Effector memory CD4-positive, alpha-beta T cell (primary cell): ENCODE measurements at regions not wholly inside any gene's neighbourhood (a gene's known extent, or its start where the extent isn't known, plus 50 kb on each side); places are given as distances from the start of the nearest gene placed in this dataset.

Experiments
- DNase-seq, 3 donors: peaks; one replicate each; pipeline ENCODE4 v3.0.0-alpha.2; 2020
- H3K27ac ChIP-seq: 2 replicates; pipeline ENCODE4 v1.7.0; 2013; ENCODE audit warnings: mild to moderate bottlenecking, low read length, moderate library complexity; ENCODE audit not compliant: insufficient read depth, poor library complexity, severe bottlenecking
- H3K27me3 ChIP-seq: replicated peaks from 2 replicates; pipeline ENCODE4 v1.7.0; 2013; ENCODE audit warnings: mild to moderate bottlenecking, low read length; ENCODE audit not compliant: insufficient read depth, control insufficient read depth, poor library complexity, severe bottlenecking
- H3K36me3 ChIP-seq: 2 replicates; pipeline ENCODE4 v1.7.0; 2013; ENCODE audit warnings: mild to moderate bottlenecking, low read length, moderate library complexity; ENCODE audit not compliant: control insufficient read depth, insufficient read depth
- H3K4me1 ChIP-seq: 2 replicates; pipeline ENCODE4 v1.7.0; 2013; ENCODE audit warnings: low read length, mild to moderate bottlenecking; ENCODE audit not compliant: control insufficient read depth, insufficient read depth, poor library complexity, severe bottlenecking
- H3K4me3 ChIP-seq: 2 replicates; pipeline ENCODE4 v1.7.0; 2013; ENCODE audit warnings: low read length, low read depth, mild to moderate bottlenecking; ENCODE audit not compliant: insufficient read depth, poor library complexity, severe bottlenecking
- H3K9me3 ChIP-seq: 2 replicates; pipeline ENCODE4 v1.7.0; 2013; ENCODE audit warnings: mild to moderate bottlenecking, low read length, moderate library complexity; ENCODE audit not compliant: control insufficient read depth

DNA sequence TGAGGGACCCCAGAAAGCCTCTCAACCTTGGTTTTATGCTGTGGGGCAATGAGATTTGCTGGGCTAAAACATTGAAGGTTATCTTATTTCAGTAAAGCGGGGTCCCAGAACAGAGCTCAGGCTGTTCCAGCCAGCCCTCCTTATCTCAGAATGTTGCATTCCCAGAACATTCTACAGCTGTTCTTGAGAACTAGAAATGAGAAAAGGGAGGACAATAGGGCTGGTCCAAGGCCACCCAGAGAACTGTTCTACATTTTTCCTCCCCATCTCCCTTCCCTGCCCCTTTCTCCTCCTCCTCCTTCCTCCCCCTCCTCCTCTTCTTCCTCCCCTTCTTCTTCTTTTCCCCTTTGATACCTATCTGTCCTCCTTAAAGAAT is 70.4 kb upstream of the SLC7A11 start:
- no peaks in the 10 kb centered on the region for H3K9me3 ChIP-seq
- H3K4me3 ChIP-seq = no peak overlapping the region
- no peaks in the 10 kb centered on the region for H3K27me3 ChIP-seq
- H3K4me1 ChIP-seq = no peaks in the 10 kb centered on the region
- no peaks in the 10 kb centered on the region for H3K36me3 ChIP-seq
- no peak for DNase-seq
- no peak overlapping the region for H3K27ac ChIP-seq

DNA sequence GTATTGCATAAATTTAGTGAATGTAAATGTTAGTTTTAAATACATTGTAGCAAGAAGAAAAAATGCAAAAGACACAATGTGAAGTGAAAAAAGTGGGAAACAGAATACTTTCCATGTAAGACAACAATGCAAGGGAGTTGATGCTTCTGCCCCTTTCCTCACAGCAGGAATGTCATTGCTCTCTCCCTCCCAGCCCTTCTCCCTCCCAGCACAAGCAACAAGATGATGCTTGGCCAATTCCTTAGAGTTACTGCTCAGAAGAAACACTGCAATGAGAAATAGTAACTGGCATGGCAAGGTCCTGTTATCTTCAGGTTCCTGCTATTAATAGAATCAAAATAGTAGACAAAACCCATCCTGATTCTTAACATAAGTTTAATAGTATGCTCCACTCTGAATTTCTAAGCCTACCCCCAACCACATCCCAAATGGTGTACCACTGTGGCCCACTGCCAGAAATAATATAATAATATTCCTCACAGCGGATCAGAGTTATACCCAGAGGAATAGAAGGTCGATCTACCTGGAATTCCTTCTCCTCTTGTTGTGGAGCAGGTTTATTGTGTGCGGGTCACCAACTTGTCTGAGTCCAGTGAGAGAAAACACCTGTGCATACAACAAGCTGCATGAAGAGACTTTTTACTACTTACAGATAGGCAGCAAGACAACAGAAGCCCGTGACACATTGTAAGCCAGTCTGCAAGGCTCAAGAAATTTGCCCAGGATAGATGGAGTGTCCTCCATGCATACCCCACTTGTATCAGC is 69.8 kb upstream of the SLC7A11 start:
- Histone ChIP-seq H3K9me3 (no peaks in the 10 kb centered on the region), H3K4me3 (no peak overlapping the region), H3K27me3 (no peaks in the 10 kb centered on the region), H3K36me3 (no peaks in the 10 kb centered on the region), H3K4me1 (no peaks in the 10 kb centered on the region), H3K27ac (no peak overlapping the region)
- DNase-seq = no peak

DNA sequence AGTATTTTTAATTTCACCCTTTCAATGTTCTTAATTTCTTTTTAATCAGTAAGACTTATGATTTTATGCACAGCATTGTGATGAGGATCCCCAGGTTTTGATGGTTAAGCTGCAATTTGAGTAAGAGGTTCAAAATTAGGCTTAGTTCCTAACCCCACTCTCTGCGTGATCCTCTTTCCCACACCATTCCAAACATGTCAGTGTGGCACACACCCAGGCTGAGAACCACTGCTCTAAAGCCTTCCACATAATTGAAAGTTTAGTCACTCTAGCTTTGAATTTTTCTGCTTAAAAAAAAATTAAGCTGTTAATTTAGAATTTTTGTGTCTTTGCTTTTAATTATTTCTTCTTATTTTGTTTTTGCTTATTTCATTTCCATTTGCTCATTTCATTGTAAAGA is 68.8 kb upstream of the SLC7A11 start:
- Histone ChIP-seq H3K36me3 (no peaks in the 10 kb centered on the region), H3K27me3 (no peaks in the 10 kb centered on the region), H3K4me3 (no peak overlapping the region), H3K27ac (no peak overlapping the region), H3K4me1 (no peaks in the 10 kb centered on the region), H3K9me3 (no peaks in the 10 kb centered on the region)
- DNase-seq = no peak

DNA sequence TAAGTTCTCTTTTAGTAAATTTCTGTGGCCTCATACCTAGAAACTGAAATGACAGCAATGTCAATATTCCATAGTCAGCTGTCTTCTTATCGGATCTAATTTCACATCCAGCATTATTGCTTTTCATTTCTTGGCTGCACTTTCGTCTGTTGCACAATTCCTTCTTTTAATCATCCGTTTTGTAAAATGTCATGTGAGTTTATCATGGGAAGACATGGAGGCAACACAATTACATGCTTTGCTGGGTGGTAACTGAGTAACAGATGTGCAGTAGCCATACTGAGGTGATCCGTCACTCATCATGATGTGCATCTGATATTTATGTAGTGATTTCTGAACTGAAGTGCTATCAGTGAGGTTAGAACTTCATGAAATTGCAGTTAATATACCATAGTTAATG is 68.3 kb upstream of the SLC7A11 start:
- no peak overlapping the region for H3K27ac ChIP-seq

DNA sequence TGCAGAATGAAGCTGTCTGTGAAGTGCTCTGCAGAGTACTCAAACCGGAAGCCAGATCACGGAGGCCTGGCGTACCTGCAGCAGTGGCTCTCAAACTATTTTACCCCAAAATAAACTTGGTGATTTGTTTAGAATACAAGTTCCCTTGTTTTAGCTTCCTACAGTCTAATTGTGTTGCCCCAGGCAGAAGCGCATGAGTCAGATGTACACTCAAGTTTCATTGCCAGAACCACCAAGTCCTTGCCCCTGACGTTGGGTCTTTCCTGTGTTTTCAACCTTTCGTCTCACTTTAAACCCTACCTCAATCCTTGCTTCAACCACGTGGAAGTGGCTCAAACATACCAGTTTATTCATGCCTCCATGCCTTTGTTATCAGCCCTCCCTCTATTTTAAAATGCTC is 66.2 kb upstream of the SLC7A11 start:
- no peaks in the 10 kb centered on the region for H3K9me3 ChIP-seq
- no peaks in the 10 kb centered on the region for H3K36me3 ChIP-seq
- H3K4me1 ChIP-seq = no peaks in the 10 kb centered on the region
- no peaks in the 10 kb centered on the region for H3K27me3 ChIP-seq
- H3K4me3 ChIP-seq = no peak overlapping the region
- DNase-seq = no peak
- no peak overlapping the region for H3K27ac ChIP-seq

More for the DNA sequence above, 68.3 kb upstream of the SLC7A11 start:
- no peak for DNase-seq
- Histone ChIP-seq H3K4me1 (no peaks in the 10 kb centered on the region), H3K36me3 (no peaks in the 10 kb centered on the region), H3K27me3 (no peaks in the 10 kb centered on the region), H3K4me3 (no peak overlapping the region), H3K9me3 (no peaks in the 10 kb centered on the region)

DNA sequence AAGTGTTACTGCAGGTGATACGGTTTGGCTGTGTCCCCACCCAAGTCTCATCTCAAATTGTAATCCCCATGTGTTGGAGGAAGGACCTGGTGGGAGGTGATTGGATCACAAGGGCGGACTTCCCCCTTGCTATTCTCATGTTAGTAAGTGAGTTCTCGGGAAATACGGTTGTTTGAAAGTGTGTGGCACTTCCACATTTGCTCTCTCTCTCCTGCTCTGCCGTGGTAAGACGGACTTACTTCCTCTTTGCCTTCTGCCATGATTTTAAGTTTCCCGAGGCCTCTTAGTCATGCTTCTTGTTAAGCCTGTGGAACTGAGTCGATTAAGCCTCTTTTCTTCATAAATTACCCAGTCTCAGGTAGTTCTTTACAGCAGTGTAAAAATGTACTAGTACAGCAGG is 65.2 kb upstream of the SLC7A11 start:
- Histone ChIP-seq H3K27me3 (no peaks in the 10 kb centered on the region), H3K4me3 (no peak overlapping the region), H3K4me1 (no peaks in the 10 kb centered on the region), H3K36me3 (no peaks in the 10 kb centered on the region), H3K9me3 (no peaks in the 10 kb centered on the region), H3K27ac (no peak overlapping the region)
- no peak for DNase-seq

DNA sequence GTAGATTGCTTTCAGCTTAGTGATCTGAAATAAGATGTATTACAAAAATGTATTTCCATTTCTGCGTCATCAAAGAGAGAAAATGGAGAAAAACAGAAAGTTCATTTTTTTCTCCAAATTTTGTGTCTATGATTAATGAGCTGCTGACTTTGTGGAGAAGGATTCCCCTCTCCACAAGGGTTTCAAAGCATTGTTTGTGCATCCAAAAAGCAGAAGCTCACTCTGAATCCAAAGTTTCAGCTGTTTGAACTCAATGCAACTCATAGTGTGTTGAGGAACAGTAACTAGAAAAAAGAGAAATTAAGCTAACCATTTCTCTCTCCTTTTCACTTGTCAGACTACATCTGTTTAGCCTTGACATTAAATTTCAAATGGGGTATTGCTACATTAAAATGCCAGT is 62.9 kb upstream of the SLC7A11 start:
- H3K9me3 ChIP-seq = no peaks in the 10 kb centered on the region
- H3K36me3 ChIP-seq = no peaks in the 10 kb centered on the region
- no peaks in the 10 kb centered on the region for H3K4me1 ChIP-seq
- no peaks in the 10 kb centered on the region for H3K27me3 ChIP-seq
- no peak overlapping the region for H3K27ac ChIP-seq
- DNase-seq = no peak
- no peak overlapping the region for H3K4me3 ChIP-seq

DNA sequence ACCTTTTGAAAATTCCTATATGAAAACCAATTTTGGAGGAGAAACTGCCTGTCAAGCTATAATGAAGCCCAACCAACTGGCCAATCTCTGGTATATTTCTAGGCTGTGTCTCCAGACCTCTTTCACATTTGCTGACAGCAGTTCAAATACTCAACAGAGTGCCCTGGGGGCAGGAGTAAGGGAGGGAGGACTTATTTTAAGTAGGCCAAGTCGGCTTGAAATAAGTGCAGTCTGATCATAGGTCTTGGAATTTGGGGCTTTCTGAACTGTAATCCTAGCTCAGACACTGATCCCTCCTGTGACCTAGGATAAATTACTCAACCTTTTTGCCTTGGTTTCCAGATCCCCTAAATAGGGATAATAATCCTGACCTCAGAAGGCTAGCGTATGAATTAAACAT is 59.4 kb upstream of the SLC7A11 start:
- H3K9me3 ChIP-seq = no peaks in the 10 kb centered on the region
- no peak for DNase-seq
- no peak overlapping the region for H3K27ac ChIP-seq
- H3K4me1 ChIP-seq = no peaks in the 10 kb centered on the region
- no peaks in the 10 kb centered on the region for H3K36me3 ChIP-seq
- no peak overlapping the region for H3K4me3 ChIP-seq
- H3K27me3 ChIP-seq = no peaks in the 10 kb centered on the region

DNA sequence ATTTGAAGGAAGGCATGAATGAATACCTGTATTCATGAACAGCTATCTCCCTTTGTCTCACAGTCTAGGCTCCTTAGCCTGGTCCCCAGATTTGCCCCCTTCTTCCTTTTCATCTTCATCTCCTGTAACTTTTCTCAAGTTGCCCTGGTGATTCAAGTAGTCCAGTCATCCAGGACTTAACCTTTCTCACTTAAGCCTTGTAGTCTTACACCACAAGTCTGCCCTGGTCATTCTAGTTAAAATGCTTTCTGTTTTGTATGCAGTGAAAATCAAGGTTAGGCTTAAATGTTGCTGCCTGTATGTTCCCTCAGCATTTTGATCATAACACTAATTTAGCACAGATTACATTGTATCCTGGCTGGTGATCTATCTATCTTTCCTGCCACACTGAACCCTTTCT is 58.5 kb upstream of the SLC7A11 start:
- no peak for DNase-seq
- no peaks in the 10 kb centered on the region for H3K4me1 ChIP-seq
- H3K27me3 ChIP-seq = no peaks in the 10 kb centered on the region
- no peaks in the 10 kb centered on the region for H3K36me3 ChIP-seq
- no peaks in the 10 kb centered on the region for H3K9me3 ChIP-seq
- no peak overlapping the region for H3K27ac ChIP-seq
- H3K4me3 ChIP-seq = no peak overlapping the region

DNA sequence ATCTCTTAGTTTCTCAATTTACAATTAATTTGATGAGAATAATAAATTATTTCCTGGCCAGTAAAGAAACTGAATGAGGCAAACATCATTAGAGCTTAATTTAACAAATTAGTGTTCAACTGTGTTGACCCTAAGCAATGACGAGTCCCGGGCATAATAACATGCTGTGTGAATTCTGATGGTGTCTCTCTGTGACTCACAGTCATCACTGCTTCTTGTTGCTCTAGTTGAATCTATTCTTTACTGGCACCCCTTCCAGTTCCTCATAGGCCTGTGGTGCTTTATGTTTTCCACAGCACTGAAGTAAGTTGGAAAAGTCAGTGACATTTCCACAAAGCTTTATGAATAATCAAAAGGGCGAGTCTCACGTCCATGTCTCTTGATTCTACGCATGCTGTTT is 57.7 kb upstream of the SLC7A11 start:
- DNase-seq = no peak
- Histone ChIP-seq H3K27ac (no peak overlapping the region), H3K36me3 (no peaks in the 10 kb centered on the region), H3K27me3 (no peaks in the 10 kb centered on the region), H3K4me3 (no peak overlapping the region), H3K9me3 (no peaks in the 10 kb centered on the region), H3K4me1 (no peaks in the 10 kb centered on the region)
